ENCODE measurements at regions not wholly inside any gene's neighbourhood (a gene's known extent, or its start where the extent isn't known, plus 50 kb on each side); places are given as distances from the start of the nearest gene placed in this dataset.
"Not testable (repeated sequence)": the region's sequence is repeated elsewhere in the genome, so short reads cannot be mapped to it uniquely, and the experiment has no call there.

- DNase-seq (ENCODE audit: extremely low read depth in 1 of 11, low read depth in 9 of 11, low spot score in 4 of 11) = no peak
Observed at GRCh38 chr2:194714541-194714940, 942.5 kb upstream of the SLC39A10 start.

- no peak for DNase-seq (ENCODE audit: extremely low read depth in 1 of 11, low read depth in 9 of 11, low spot score in 4 of 11)
Observed at GRCh38 chr2:194709840-194710239, 947.2 kb upstream of the SLC39A10 start.

GRCh38 chr2:194706179-194706578 lies 950.8 kb upstream of the SLC39A10 start:
- no peak for DNase-seq (ENCODE audit: extremely low read depth in 1 of 11, low read depth in 9 of 11, low spot score in 4 of 11)

- no peak for DNase-seq (ENCODE audit: extremely low read depth in 1 of 11, low read depth in 9 of 11, low spot score in 4 of 11)
Observed at GRCh38 chr2:194705398-194705797, 951.6 kb upstream of the SLC39A10 start.

GRCh38 chr2:194700726-194701125 lies 956.3 kb upstream of the SLC39A10 start:
- DNase-seq (ENCODE audit: extremely low read depth in 1 of 11, low read depth in 9 of 11, low spot score in 4 of 11) = no peak

- DNase-seq (ENCODE audit: extremely low read depth in 1 of 11, low read depth in 9 of 11, low spot score in 4 of 11) = no peak
Observed at GRCh38 chr2:194700116-194700515, 956.9 kb upstream of the SLC39A10 start.

- DNase-seq (ENCODE audit: extremely low read depth in 1 of 11, low read depth in 9 of 11, low spot score in 4 of 11) = no peak
Observed at GRCh38 chr2:194698012-194698411, 959.0 kb upstream of the SLC39A10 start.

- no peak for DNase-seq (ENCODE audit: extremely low read depth in 1 of 11, low read depth in 9 of 11, low spot score in 4 of 11)
Observed at GRCh38 chr2:194697439-194697838, 959.6 kb upstream of the SLC39A10 start.

- DNase-seq (ENCODE audit: extremely low read depth in 1 of 11, low read depth in 9 of 11, low spot score in 4 of 11) = no peak
Observed at GRCh38 chr2:194696690-194697089, 960.3 kb upstream of the SLC39A10 start.

GRCh38 chr2:194686569-194686968 lies 970.5 kb upstream of the SLC39A10 start:
- no peak for DNase-seq (ENCODE audit: extremely low read depth in 1 of 11, low read depth in 9 of 11, low spot score in 4 of 11)

- no peak for DNase-seq (ENCODE audit: extremely low read depth in 1 of 11, low read depth in 9 of 11, low spot score in 4 of 11)
Observed at GRCh38 chr2:194674043-194674442, 983.0 kb upstream of the SLC39A10 start.

GRCh38 chr2:194672994-194673393 lies 984.0 kb upstream of the SLC39A10 start:
- DNase-seq (ENCODE audit: extremely low read depth in 1 of 11, low read depth in 9 of 11, low spot score in 4 of 11) = no peak

- DNase-seq (ENCODE audit: extremely low read depth in 1 of 11, low read depth in 9 of 11, low spot score in 4 of 11) = no peak
Observed at GRCh38 chr2:194661431-194661830, 995.6 kb upstream of the SLC39A10 start.

GRCh38 chr2:194639057-194639456 lies 1018.0 kb upstream of the SLC39A10 start:
- DNase-seq (ENCODE audit: extremely low read depth in 1 of 11, low read depth in 9 of 11, low spot score in 4 of 11) = not testable (repeated sequence)

- no peak for DNase-seq (ENCODE audit: extremely low read depth in 1 of 11, low read depth in 9 of 11, low spot score in 4 of 11)
Observed at GRCh38 chr2:194621945-194622344, 1035.1 kb upstream of the SLC39A10 start.

- no peak for DNase-seq (ENCODE audit: extremely low read depth in 1 of 11, low read depth in 9 of 11, low spot score in 4 of 11)
Observed at GRCh38 chr2:194619366-194619765, 1037.7 kb upstream of the SLC39A10 start.

GRCh38 chr2:194618432-194618831 lies 1038.6 kb upstream of the SLC39A10 start:
- DNase-seq (ENCODE audit: extremely low read depth in 1 of 11, low read depth in 9 of 11, low spot score in 4 of 11) = no peak

GRCh38 chr2:194616334-194616733 lies 1040.7 kb upstream of the SLC39A10 start:
- no peak for DNase-seq (ENCODE audit: extremely low read depth in 1 of 11, low read depth in 9 of 11, low spot score in 4 of 11)

- no peak for DNase-seq (ENCODE audit: extremely low read depth in 1 of 11, low read depth in 9 of 11, low spot score in 4 of 11)
Observed at GRCh38 chr2:194610297-194610696, 1046.7 kb upstream of the SLC39A10 start.

- no peak for DNase-seq (ENCODE audit: extremely low read depth in 1 of 11, low read depth in 9 of 11, low spot score in 4 of 11)
Observed at GRCh38 chr2:194603429-194603828, 1053.6 kb upstream of the SLC39A10 start.

- DNase-seq (ENCODE audit: extremely low read depth in 1 of 11, low read depth in 9 of 11, low spot score in 4 of 11) = no peak
Observed at GRCh38 chr2:194602750-194603149, 1054.3 kb upstream of the SLC39A10 start.

GRCh38 chr2:194591192-194591591 lies 1065.8 kb upstream of the SLC39A10 start:
- no peak for DNase-seq (ENCODE audit: extremely low read depth in 1 of 11, low read depth in 9 of 11, low spot score in 4 of 11)
